HG02763 (cell line): ENCODE measurements at regions not wholly inside any gene's neighbourhood (a gene's known extent, or its start where the extent isn't known, plus 50 kb on each side); places are given as distances from the start of the nearest gene placed in this dataset.

Experiments
- ATAC-seq: cut with Tn5 transposase; IDR thresholded peaks from one replicate; pipeline ENCODE4 v1.9.1; 2021; ENCODE audit warnings: mild to moderate bottlenecking, moderate library complexity; ENCODE audit not compliant: unreplicated experiment

DNA sequence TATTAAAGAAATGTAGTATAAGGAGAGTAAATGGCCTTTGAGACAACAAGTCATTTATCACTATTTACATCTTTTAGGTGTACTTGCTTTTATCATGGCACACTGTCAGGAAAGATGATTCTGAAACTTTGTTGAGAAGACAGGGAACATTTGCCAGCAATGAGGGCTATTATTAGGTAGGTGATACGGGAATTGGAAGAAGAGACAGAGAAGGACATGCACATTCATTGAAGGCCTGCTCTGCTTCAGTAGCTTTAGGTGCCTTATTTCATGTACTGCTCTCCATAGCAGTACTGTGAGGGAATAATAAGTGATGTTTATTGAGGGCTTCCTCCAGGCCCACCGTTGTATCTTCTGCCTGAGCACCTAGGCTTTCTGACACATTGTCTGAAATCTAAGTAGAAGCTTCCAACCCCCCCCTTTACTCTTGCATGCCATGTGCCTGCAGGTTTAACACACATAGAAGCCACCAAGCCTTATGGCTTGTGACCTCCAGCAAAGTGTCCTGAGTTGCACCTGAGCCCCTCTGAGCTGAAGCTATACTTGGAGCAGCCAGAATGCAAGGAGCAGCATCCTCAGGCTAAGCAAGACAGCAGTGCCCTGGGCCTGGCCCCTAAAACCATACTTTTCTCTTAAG, 275.2 kb upstream of the VLDLR start:
- no peak for ATAC-seq

DNA sequence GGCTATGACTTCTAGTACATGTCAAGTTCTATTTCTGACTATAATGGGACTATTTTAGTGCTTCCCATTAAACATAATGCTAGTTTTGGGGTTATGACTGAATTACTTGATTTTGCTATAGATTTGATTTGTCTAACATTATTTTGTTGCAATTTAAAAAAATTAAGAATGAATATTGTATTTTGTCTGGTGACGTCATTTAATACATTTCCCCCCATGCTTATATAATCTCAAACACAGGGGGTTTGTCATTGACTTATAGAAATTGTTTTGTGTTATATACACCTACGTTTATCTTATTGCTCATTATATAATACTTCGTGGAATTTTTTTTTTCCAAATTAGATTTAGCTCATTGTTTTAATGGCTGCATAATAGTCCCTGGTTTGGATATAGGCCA, 270.3 kb upstream of the VLDLR start:
- ATAC-seq: no peak

DNA sequence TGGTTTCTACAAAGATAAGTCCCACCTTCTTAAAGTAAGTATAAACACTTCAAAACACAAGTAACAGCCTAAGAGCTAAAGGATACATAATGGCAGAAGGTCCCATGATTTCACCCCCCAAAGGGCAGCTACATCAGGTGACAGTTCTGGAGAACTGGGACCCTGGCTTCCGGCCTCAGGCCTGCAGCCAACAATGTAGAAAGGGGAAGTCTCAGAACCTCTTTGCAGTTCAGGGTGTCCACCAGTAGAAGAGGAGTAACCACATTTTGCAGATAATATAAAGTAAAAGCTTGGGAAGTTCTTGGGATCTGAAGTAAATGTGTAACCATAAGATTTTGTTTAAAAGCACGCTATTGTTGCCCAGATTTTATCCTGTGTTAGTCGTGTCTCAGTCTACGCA, 267.4 kb upstream of the VLDLR start:
- no peak for ATAC-seq

DNA sequence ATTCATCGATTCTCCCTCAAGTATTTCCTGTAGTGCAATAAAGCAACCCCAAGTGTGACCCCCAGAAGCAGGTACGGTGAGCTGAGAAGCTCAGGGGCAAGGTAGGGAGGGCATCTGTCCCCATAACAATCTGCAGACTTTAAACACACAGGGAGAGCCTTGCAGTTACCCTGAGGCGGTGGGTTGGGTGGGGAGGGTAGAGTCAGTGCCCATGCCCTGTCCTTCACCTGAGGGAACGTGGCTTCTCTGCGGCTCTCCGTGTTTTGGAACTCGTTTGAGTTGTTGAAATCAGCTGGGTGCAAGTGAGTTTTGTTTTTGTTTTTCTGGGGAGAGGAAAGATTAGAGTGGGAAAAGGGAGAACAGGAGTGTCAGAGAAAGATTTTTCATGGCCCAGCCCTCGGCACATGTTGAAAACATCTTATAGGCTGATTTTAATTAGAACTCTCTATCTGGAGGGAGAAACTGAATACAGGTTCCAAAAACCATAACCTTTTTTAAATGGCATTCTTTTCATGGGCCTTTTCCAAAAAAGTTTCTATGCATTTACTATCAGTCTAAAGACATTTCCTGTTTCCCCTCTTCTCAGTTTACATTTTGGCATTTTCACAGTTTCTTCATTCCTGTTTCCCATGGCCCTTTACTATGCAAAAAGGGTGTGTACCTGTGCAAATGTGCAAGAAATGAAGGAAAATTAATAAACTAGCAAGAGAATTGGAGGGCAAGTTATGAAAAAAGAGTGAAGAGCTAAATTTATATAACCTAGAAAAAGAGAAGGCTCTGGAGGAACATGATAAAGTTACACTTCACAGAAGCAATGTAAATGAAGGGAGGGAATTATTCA, 266.5 kb upstream of the VLDLR start:
- ATAC-seq: no peak

DNA sequence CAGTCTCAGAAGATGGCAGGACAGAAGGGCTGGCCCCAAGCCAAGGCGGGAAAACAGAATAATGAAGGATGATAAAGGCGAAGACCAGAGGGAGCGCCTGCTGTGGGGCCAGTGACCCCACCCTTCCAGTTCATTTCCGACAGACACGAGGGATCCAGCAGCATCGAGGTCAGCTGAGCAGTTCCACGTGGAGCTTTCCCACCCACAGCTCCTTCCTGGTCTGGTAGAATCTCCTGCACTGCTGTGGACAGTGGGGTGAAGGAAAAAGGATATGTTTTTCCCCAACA, 265.9 kb upstream of the VLDLR start:
- no peak for ATAC-seq

DNA sequence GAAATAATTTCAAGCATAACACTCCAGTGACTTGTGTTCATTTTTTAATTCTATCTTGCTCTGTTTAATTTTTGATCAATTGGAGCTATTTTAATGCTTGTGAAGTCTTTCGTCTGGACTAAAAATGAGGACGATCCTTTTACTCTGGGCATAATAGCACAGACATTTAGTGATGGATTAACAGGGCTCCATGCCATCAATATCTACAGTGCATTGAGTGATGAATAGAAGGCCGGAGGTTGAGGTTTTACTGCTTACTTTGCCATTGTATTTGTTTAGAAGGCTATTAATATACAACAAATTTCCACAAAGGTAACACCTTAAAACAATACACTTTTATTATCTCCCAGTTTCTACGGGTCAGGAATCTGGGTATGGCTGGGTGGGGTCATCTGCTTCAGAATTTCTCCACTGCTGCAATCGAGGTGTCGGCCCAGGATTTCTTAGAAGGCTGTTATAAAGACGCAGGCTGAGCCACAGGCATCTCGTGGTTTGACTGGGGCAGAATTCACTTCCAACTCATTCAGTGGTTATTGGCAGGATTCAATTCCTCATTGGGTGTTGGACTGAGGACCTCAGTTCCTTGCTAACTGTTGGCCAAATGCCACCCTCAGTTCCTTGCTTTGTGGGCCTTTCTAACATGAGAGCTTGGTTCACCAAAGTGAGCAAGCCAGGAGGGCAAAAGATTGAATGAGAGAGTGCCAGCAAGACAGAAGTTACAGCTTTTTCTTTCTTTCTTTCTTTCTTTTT, 265.4 kb upstream of the VLDLR start:
- ATAC-seq: no peak

DNA sequence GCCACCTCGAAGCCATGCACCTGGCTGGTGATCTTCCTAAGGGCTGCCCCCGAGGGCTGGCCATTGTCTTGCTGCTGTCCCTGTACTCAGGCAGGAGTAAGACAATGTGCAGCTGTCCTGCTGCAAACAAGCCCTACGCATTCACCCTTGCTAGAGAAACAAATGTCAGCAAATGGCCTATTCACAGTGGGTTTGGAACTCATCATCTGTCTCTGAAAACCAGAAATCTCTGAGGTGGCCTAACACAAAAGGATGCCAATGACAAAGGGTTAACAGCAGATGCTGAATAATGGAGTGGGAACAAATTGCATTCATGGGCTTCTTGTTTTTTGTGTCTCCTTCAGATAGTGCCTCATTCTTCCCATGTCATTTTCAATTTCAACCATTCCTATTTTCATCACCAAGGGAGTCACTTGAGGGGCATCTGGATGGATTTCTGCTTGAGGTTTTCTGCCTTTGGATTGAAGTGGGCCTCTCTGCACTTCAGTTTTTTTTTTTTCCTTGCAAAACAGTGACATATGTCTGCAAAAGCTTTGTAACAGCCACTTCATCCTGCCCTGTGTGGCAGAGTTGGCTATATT, 261.6 kb upstream of the VLDLR start:
- no peak for ATAC-seq

DNA sequence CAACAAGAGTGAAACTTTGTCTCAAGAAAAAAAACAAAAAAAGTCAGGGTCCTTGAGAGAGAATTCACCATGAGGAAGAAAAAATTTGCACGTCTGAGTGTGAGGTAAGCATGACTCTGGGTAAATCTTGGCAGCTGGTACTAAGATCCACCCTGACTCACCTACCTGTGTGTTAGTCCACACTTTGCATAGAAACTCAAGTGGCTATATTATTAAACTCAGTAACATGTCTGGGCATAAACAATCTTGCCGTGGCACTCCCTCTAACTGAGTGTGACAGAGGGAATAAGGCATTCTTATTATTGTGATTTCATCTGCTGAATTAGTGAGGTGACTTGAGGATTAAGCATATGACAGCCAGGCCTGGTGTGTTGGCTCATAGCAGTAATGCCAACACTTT, 259.4 kb upstream of the VLDLR start:
- ATAC-seq: no peak

DNA sequence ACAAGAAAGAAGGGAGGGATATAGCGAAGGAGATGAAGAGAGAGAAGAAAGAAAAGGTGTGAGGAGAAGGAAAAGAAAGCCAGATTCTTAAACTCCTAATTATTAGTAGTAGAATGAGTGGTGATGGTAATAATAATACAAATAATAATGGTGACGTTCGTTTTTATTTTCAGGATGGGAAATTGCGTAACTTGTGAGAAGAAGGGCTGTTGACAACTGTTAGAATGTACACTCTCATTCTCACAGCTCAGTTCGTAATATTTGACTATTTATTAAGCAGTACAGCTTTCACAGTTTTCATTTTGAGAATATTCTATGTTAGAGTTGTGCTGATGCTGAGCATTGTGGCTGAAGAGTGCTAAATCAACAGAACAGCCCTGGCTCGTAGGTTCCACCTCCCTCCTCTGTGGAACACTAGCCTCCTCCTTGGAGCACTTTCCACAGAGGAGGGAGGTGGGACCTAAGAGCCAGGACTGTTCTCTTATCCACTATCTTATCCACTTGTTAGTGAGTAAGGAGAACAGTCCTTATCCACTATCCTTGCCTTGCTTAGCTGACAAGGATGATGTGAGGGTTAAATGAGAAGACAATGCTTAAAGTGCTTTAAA, 258.3 kb upstream of the VLDLR start:
- ATAC-seq: no peak

DNA sequence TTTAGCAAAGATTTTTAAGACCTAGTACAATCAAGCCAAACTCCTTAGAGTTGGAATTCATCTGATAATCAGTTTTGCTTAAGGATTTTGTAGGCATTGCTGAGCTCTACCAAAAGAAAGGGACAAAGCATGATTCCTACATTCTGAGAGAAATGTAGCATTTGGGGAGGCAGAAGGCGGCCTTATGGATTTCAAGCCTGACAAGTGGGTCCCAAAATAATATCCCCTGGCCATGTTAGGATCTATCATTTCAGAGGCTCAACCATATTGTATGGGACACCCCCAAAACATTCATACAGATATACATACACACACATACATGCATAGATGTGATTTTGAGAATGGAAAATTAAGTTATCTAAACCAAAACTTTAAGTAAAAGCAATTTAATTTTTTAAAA, 257.8 kb upstream of the VLDLR start:
- no peak for ATAC-seq

DNA sequence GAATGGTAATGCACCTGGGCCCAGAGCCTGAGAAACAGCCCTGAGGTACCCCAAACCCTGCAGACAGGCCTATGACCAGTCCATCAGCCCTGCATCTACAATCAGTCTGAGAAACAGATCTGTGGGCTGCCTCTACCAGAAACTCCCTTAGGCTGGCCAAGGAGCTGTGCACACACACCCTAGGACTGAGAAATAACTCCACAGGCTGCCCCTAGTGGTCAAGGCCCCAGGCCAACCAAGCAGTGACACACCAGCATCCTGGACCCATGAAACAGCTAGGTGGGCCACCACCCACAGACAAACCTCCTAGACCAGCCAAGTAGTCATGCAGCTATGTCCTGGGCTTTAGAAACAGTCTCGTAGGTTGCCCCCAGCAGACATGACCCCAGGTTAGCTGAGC, 253.6 kb upstream of the VLDLR start:
- no peak for ATAC-seq

DNA sequence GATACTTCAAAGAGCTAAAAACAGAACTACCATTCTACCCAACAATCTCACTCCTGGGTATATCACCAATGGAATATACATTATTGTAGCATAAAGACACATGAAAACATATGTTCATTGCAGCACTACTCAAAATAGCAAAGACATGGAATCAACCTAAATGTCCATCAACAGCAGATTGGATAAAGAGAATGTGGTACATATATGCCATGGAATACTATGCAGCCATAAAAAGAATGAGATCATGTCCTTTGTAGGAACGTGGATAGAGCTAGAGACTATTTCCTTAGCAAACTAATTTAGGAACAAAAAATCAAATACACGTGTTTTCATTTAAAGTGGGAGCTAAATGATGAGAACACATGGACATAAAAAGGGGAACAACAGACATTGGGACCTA, 247.9 kb upstream of the VLDLR start:
- no peak for ATAC-seq

DNA sequence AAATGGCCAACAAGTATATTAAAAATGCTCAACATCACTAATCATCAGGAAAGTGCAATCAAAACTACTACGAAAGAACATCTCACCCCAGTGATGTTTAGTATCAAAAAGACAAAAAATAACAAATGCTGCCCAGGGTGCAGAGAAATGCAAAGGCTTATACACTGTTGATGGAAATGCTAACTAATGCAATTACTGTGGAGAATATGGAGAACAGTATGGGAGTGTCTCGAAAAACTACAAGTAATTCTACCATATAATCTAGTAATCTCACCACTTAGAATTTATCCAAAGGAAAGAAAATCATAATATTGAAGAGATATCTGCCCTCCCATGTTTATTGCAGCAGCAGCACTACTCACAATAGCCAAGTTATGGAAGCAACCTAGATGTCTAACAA, 246.5 kb upstream of the VLDLR start:
- ATAC-seq: no peak

DNA sequence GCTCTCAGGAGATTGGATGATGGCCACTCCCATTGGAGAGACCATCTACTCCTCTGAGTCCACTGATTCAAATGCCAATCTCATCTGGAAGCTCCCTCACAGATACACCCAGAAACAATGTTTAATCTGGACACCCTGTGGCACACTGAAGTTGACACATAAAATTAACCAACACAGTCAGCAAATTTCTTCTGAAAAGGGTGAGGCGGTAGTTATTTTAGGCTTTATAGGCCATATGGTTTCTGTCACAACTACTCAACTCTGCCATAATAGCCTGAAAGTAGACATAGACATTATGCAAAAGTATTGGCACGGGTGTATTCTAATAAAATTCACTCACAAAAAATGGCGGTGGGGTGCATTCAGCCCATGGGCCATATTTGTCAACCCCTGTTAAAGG, 244.5 kb upstream of the VLDLR start:
- no peak for ATAC-seq

DNA sequence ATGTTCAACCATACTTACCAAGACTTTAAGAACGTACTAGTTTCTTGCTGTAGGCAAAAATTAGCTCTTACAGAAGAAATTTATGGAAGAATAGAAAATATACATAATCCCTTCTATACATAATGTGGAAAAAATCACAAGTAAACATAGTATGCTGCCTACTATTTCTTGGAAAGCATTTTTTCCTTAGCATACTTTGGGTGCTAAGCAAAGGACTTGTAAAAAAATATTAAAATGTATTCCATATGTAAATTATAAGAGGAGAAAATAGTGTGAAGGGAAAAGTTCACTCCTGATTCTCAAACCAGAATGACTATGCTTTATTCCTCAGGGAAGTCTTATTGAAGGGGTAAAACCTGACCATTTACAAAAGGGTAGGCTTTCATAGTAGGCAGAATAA, 243.8 kb upstream of the VLDLR start:
- no peak for ATAC-seq

DNA sequence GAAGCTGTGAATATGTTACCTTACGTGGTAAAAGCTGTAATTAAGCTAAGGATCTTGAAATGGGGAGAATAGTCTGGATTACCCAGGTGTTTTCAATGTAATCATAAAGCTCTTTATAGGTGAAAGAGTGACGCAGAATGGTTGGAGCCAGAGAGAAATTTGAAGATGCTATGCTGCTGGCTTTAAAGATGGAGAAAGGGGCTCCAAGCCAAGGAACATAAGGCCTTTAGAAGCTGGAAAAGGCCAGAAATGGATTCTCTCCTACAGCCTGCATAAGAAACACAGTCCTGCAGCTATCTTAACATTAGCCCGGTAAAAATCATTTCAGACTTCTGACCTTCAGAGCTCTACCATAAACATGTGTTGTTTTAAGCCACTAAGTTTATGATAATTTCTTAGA, 243.3 kb upstream of the VLDLR start:
- ATAC-seq: no peak

DNA sequence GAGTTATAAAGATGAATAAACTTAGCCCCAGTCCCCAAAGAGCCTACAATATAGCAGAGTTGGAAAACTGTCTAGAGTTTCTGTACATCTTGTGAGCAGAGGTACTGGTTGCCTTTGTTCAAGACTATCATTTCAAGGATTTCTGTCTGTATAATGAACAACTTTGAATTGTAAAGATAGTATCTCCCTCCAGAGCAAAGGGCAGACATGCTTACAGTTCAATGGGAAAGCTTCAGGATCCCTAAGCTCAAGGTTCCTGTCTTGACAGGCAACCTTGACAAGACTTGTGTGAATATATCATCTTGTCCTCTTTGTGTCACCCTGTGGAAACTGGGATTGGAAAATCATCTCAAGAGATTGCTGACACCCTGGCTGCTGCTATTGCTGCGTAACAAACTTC, 242.8 kb upstream of the VLDLR start:
- ATAC-seq: no peak

DNA sequence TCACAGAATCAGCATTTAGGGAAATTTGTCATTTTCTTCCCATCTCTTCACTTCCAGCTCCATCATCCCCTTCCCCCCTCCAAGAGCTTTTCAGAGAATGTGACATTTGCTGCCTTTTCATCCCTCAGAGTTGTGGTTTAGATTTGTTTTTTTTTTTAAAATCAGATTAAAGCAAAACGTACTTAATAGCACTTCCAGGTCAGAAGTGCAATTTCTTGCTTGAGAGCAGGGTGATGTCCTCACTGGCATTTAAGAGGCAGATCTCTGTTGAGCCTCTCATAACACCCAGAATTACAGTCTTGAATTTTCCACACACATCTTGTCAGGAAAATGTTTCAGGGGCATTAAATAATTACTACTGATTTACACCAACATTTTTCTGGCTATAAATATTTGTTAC, 236.8 kb upstream of the VLDLR start:
- no peak for ATAC-seq

DNA sequence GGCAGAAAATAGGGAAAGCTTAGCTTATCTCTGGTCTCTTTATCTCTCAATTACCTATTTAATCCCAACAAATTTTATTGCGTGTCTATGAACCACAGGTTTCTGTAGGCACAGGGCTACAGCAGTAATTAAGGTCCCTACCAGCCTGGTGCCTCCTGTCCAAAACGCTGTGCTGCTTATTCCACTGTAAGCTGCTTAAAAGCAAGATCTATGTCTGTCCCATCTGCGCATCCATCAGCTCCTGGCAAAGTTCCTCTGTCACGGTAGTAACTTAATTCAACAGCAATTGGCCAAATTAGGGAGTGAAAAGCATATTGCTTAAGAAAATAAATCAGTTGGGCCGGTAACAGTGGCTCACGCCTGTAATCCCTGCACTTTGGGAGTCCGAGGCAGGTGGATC, 235.8 kb upstream of the VLDLR start:
- ATAC-seq: no peak

DNA sequence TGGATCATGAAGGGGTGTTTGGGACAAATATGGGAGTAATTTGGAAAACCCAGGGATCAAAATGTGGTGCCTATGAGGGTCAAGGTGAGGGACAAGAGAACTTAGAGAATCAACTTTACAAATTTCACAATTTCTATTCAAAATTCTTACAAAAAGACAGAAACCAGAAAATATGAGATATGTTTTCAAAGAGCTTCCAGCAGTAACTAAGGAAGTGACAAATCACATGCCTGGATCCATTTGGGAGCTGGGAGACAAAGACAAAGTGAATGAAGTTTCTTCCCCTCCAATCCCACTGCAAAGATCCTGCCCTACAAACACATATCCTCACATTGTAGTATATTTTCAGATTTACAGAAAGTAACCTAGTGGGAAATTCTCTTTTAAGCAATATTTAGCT, 235.0 kb upstream of the VLDLR start:
- ATAC-seq: no peak

DNA sequence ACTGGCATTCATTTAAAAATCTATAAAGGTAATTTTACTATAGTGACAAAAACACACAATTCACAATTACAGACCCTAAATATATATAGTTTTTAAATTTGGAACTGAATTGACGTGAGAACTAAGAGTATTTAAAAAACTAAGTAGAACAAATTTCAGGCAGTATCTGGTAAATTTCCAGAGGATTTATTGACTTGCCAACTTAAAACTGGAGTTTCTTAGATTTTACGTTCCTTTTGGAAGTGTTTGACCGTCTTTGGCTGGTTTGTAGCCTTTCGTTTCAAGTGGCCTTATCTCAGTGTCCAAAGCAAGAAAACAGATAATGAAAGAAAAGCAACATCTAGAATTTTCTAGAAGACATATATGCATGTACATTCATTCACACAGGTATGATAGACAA, 234.4 kb upstream of the VLDLR start:
- no peak for ATAC-seq

DNA sequence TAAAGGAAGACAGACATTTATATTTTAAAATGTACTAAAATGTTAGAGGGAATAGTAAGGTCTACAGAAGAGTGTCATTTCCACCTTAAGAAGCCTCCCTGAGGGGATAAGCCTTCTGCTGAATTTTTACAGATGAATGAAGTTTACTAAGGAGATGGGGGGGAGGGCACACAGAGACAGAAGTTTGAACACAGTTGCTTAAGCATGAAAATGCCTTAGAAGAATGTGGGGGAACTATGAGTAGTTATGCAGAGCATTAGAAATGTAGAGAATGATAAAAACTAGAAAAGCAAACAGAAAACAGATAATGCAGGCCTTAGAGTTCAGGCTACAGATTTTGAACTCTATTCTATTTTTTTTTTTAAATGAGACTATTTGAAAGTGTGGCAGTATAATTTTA, 232.2 kb upstream of the VLDLR start:
- ATAC-seq: no peak
